NCI-H128 (cell line): ENCODE measurements at regions not wholly inside any gene's neighbourhood (a gene's known extent, or its start where the extent isn't known, plus 50 kb on each side); places are given as distances from the start of the nearest gene placed in this dataset.
"Not testable (repeated sequence)": the region's sequence is repeated elsewhere in the genome, so short reads cannot be mapped to it uniquely, and the experiment has no call there.

ENCODE experiments used
- DNase-seq: peaks from one replicate; lab custom pipeline; 2025; ENCODE audit not compliant: unreplicated experiment; lab: John Stamatoyannopoulos, UW

DNA sequence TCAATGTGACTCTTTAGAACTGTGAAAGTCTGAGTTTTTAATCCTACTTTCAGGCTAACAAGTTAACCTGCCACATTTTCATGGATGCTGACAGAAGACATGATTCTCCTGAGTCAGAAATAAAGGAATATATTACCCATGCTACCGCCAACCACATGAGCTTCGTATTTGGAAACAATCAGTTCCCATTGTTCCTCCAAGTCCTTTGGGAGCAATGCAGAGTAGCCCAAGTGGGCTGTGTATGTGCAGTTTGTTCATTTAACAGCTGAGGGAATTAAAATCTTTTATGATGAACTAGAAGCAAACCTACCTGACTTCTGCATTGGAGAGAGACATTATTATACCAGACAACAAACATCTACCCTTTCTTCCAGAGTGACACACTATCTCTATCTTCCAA lies 169.3 kb upstream of the BET1 start:
- no peak for DNase-seq

DNA sequence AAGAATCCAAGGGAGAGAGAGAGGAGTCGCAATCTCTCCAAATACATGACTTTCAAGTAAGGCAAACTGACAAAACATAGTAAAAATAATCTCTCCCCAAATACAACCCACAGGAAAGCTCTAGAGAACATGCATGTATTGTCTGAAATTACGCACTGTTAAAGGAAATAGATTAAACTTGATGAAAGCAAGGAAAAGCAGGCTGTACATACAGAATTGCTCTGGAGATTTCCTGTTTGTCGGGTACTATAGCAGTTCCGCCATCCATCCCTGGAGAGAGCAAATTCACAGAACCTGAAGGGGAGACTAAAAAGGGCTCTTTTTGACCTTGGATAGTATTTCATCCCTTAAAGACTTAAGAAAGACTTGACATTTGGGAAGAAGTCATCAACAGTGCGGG lies 170.2 kb upstream of the BET1 start:
- DNase-seq, result no peak

DNA sequence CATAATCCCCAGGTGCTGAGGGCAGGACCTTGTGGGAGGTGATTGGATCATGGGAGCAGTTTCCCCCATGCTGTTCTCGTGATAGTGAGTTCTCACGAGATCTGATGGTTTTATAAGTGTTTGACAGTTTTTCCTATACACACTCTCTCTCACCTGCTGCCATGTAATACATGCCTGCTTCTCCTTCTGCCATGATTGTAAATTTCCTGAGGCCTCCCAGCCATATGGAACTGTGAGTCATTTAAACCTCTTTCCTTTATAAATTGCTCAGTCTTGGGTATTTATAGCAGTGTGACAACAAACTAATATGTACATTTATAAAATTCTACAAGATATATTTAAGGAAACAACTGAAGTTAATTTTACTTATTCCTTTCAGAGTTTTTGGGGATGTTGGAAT lies 170.8 kb upstream of the BET1 start:
- no peak for DNase-seq

DNA sequence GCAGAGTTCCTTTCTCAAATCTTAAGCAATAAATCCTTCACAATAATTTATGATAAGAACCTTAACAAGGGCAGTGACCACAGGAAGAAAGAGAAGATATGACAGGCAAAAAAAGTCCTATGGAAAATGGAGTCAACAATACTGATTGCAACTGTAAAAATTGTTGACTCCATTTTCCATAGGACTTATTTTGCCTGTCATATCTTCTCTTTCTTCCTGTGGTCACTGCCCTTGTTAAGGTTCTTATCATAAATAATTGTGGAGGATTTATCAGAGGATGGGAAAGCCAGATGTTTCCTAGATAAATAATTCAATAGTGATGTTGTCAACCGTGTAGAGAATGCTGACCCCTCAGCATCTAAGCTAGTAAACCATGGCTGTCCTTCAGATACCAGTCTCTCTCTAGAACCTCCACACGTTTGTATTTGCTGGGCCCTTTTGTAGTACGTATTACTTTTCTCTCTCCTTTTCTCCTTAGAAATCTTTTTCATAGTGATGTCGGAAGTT lies 172.6 kb upstream of the BET1 start:
- DNase-seq, result no peak

DNA sequence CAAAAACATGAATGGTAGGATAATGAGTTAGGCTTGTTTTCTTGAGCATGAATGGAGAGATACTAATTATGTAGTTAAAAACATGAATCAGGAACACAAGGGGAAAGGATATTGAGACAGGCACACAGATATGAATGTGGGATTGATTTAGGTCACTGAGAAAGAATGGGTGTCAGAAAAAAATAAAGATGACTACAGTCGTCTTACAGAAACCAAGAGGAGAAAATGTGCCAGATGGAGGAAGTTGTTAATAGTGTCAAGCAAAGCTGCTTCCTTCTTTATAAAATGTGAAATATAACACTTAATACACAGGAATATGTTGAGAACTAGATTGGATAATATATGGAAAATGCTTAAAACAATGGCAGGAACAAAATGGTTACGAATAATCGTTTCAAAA lies 173.3 kb upstream of the BET1 start:
- no peak for DNase-seq

DNA sequence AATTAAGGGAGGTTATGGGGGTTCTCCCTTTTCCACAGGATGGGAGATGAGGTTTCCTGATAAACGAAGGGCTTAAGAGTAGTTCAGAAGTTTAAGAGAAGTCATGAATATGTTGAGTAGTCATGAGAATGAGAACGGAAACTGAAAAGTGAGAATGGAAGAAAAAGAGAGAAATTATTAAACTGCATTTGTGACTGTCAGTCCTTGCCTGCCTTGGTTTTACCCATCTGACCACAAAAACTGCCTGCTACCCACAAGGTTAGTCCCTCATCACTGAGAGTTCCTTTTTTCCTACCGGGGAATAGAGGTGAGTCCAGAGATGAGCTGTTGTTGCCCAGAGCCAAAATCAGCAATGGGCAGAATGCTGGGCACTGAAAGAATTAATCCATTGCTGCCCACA lies 174.1 kb upstream of the BET1 start:
- no peak for DNase-seq

DNA sequence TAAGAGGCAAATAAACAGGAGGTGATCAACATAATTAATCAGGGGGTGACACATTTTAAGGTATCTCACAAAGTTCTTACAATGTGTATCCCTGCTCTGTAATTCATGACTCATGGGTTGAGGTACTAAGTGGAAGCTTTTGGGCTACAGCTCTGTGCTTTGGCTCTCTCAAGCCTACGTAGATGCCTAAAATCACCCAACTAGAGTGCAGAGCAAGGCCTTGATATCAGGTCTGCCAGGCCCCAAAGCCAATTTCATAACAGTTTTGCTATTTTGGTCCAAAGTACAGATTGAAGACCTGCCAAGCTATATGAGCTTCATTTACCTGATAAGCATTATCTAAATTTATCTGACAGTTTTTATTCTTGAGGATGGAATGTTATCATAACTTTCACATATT lies 175.3 kb upstream of the BET1 start:
- no peak for DNase-seq

DNA sequence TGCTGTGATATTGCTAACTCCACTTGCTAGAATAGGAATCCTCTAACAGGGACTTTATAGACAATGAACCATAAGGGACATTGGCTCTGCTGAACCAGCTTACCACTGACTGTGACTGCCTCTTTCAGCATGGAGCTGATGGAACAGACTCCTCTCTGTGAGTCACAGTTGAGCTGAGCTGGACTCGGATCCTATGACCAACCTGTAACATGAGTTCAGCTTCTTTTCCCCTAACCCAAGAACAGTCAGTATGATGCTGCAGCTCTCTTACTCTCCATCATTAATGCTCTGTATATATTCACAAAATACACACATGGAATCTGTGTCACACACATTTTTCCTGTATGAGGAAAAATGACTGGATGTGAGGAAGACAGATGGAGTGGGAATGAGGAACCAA lies 177.9 kb upstream of the BET1 start:
- DNase-seq, result no peak

DNA sequence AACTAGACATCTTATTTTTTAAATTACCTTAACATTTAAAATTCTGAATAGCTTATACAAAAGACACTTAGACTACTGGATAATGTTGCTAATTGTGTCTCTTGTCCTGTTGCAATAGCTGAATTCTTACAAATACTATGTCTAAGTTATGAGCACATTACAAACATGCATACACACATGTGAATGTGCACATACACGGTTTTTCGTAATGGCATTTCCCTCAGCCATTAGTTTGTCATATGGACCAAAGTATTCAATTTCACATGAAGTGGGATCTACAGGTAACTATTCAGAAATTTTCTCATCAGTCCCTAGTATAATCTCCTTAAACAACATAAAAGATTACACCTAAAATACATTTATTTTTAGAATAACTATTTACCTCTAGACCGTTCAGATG lies 178.6 kb upstream of the BET1 start:
- no peak for DNase-seq

DNA sequence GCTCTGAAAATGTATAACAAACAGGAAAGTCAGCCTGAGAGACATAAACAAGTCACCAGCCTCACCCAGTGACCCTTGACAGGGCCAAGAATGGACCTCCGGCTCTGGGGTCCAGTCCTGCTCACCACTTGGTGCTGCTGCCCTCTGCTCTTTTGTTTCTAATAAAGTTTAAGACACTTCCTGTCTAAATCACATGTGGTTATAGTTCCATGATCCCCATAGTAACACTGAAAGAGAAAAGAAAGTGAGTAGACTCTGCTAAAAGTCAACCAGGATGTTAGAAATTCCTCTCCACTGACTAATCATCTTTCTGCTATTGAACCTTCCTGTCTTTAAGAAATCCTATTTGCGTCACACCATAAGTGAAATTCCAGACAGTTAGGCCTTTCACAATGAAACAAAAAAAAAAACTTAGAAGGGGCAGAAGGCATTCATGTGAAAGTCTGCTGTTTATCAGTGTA lies 179.2 kb upstream of the BET1 start:
- DNase-seq, result no peak

DNA sequence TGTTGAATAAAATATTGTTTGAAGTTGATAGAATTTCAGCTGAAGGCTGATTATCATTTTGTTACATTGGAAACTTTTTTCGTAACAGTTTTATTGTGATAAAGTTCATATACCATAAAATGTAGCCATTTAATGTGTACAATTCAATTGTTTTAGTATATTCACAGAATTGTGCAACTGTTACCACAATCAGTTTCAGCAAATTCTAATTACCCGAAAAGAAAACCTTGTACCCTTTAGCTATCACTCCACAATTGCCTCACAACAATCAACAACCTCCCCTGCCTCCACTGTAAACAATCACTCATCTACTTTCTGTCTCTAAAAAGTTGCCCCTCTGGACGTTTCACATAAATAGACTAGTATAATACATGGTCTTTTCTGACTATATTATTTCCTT lies 179.7 kb upstream of the BET1 start:
- DNase-seq, result no peak

DNA sequence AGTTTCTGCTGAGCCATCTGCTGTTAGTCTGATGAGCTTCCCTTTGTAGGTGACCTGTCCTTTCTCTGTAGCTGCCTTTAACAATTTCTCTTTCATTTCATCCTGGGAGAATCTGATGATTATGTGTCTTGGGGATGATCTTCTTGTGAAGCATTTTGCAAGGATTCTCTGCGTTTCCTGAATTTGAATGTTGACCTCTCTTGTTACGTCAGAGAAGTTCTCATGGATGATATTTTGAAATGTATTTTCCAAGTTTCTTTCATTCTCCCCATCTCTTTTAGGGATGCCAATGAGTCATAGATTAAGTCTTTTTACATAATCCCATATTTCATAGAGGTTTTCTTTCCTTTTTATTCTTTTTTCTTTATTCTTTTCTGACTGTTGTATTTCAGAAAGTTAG lies 184.2 kb upstream of the BET1 start:
- no peak for DNase-seq

DNA sequence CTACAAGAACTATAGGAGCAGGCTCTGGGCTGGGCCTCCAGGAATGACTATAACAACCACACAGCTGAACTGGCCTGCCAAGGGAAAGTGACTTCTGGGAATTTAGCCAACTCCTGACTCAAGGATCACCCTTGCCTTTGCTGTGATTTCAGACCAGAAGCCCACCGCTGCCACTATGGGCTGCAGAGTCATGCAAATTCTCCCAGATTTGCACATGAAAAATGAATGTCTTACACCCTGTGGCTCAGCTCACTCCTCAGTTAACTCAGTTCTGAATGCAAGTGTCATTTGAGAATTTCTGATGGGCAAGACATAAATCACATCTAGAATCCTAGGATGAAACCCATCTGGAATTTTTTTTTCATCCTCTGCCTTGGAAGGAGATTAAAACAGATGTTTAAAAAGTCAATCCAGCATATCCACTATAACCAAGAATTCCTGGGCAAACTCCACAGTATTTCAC lies 186.5 kb upstream of the BET1 start:
- DNase-seq, result no peak

DNA sequence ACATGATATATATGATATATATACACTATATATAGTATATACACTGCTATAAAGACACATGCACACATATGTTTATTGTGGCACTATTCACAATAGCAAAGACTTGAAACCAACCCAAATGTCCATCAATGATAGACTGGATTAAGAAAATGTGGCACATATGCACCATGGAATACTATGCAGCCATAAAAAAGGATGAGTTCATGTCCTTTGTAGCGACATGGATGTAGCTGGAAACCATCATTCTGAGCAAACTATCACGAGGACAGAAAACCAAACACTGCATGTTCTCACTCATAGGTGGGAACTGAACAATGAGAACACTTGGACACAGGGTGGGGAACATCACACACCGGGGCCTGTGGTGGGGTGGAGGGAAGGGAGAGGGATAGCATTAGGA lies 190.3 kb upstream of the BET1 start:
- not testable (repeated sequence) for DNase-seq

DNA sequence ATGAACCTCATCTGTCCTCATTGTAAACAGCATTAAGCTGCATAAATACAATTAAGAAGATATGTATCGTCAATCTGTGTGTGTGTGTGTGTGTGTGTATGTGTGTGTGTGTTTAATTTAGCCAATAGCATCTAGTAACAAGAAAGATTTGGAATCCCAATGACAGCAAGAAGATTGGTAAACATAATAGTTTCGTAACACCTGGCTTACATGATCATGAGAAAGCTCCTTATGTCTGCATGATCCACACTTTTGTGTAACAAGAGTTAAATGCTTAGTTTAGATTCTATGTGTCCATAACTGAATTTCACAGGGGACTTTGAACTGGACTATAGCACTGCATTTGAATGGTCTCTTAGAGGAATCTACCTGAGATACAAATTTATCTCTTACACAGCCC lies 191.0 kb upstream of the BET1 start:
- no peak for DNase-seq

DNA sequence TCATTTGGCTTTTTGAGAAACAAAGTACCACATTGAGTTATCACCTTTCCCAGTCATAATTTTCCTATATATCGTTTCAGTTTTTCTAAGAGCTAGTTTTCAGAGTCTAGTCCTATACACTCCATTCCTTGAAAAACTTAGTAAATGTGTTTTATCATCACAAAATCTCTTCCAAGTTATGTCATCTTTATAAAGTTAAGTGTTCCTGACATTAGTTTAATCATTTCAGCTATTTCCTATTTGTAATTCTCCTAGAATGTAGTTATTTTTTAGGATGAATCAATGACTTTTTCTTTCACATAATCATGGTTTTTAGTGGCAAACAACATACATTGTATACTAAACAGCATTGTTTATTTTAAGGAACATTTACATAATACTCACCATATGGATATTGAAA lies 191.7 kb upstream of the BET1 start:
- no peak for DNase-seq

DNA sequence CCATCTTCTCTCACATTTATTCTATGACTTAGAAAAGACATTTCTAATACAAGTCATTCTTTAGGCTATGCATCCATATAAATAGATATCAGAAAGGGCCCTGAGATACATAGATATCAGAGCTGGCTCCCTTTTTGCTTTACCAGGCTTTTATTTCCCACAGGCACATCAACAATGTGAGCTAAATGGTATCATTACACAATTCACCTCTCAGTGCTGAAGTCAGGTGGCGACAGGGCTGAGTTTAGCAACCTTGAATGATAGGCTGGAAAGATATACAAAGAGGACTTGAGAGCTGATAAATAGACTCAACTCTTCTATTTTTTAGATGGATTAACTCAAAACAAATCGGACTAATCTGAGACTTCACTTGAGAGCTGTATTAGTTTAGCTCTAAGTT lies 189.2 kb upstream of the COL1A2 start:
- no peak for DNase-seq

DNA sequence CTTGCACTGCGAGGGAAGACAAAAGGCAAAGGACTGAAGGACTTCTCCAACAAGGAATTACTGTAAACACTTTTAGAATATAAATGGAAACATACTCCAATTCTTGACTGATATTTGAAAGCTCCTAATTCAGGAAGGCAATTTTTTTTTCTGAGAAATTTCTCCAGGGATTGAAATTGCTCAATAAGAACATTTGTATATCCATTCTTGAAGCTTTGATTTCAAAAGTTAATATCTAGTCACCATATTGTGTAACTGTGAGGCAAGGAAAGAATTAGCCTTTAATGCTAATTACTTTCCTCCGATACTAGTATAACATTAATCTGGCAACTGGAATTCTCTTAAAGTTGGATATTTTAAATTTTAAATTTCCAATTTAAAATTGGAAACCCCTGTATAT lies 188.4 kb upstream of the COL1A2 start:
- no peak for DNase-seq

DNA sequence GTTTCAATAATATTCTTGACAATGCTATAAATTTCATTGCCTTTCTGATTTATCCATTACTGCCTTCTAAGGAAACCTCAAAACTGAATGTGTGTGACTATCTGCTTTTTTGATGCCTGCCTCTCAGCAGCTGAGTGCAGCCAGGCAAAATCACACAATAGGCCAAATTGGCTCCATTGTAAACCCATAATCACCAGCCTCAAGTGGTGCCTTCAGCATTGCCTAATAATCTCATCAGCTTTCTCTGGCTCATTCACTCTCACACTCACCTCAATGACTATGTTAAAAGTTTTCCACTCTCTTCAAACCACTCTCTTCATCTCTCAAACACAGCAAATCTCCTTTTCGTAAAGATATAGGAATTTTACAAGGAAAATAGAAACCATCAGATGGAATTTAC lies 182.5 kb upstream of the COL1A2 start:
- DNase-seq, result no peak

DNA sequence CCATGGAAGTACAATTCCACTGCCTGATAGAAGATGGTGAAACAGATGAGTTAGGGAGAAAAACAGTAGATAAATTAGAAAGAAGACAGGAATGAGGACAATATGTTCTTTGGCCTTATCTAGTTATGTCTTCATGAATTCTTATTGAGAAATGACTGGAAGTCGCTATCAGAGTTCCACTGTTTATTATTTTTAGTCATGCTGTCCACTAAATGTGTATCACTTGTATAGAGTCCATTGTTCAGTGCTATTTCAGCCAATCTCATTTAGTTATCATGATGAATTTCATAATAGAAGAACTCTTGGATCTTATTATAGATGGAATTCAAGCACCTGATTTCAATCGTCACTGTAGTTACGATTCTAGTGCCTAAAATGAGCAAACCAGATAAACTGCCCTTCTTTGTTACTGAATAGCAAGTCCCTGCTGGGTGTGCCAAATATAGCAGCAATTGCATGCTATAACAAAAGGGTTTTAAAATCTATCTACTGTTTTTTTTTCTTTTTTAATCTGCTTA lies 177.7 kb upstream of the COL1A2 start:
- DNase-seq, result no peak

DNA sequence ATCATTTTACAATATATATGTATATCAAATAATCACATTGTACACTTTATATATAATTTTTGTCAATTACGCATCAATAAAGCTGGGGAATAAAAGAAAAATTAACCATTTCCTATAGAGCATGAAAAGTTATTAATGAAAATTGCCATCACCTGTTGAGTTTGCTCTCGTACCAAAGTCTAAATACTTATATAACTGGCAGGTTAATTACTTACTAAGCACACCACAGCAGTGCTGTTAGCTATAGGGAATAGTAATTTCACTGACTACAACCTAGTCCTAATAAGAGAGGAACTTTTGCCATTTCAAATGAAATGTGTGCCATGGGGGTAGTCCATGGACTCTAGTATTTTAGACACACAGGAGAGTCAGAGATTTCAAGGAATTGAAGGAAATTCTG lies 176.9 kb upstream of the COL1A2 start:
- DNase-seq, result no peak

DNA sequence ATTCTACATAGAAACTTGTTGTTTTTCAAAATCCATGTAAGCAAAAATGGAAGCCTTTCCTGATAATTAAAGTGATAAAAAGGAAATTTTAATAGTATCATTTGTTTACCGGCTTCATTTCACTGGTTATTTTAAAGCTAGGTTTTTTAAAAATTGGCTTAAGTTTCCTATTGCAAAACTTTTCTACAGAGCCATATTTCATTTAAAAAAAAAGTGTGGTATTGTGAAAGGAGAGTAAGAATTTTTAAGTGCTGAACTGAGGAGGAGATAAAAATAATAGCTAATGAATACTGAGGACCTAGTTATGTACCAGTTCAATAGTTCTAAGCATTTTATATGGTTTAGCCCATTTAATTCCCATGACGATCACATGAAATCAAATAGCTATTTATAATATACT lies 172.2 kb upstream of the COL1A2 start:
- no peak for DNase-seq

DNA sequence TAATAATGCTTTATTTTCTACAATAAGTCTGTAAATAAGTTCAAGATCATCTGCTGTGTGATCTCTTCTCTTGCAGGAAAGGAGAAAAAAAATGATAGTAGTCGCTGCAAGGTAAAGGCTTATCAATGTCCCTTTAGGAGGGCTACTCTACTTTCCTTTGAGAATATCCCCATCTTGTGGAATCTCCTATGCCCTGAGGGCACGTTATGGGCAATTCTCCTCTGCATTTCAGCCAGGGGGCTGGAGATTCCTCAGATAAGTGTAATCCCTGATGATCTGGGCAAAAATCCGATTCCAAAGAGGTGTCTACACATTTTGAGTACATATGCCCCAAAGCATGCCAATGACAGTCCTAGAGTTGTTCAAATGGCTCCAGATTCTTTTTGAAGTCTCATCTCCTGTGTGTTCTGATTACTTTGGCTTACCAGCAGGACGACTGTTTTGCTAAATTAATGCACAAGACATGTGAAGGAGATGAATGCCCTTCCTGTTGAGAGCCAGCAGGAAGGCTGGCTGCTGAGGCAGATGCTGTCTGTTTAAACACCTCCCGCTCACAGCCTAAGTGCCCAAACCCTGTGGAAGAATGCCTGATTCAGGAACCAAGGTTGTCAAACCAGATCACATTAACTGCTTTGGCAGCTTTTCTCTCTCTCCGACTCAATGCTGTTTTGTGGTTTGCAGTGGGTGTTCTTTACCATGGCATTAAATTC lies 171.2 kb upstream of the COL1A2 start:
- no peak for DNase-seq
